Liver (tissue), 8 donors: ENCODE measurements at regions not wholly inside any gene's neighbourhood (a gene's known extent, or its start where the extent isn't known, plus 50 kb on each side); places are given as distances from the start of the nearest gene placed in this dataset.
A peak's percentile ranks its signal among the peaks of the same experiment; 100 is the strongest.

Experiments used
- DNase-seq: peaks from one replicate; pipeline ENCODE4 v3.0.0-alpha.2; 2017; ENCODE audit warnings: low spot score
- H3K27ac ChIP-seq, 2 donors: one replicate each; pipeline ENCODE4 v1.7.0; 2013; ENCODE audit warnings: inconsistent platforms in 2 of 2, low read length in 2 of 2, control low read depth in 1 of 2, low read depth in 1 of 2, mild to moderate bottlenecking in 1 of 2
- H3K27me3 ChIP-seq, 4 donors: one replicate each; pipeline versions ENCODE4 v1.6.1 to v1.7.0; 2013; ENCODE audit warnings: low read length in 3 of 4, inconsistent platforms in 1 of 4, mild to moderate bottlenecking in 1 of 4, moderate library complexity in 1 of 4; ENCODE audit not compliant: control insufficient read depth in 4 of 4, insufficient read depth in 4 of 4
- H3K36me3 ChIP-seq, 4 donors: one replicate each; pipeline versions ENCODE4 v1.6.1 to v1.7.0; 2013; ENCODE audit warnings: low read length in 3 of 4, mild to moderate bottlenecking in 3 of 4, low read depth in 1 of 4, moderate library complexity in 1 of 4; ENCODE audit not compliant: control insufficient read depth in 4 of 4, insufficient read depth in 3 of 4
- H3K4me1 ChIP-seq, 4 donors: one replicate each; pipeline versions ENCODE4 v1.6.1 to v1.7.0; 2013; ENCODE audit warnings: low read length in 3 of 4, mild to moderate bottlenecking in 3 of 4, moderate library complexity in 1 of 4; ENCODE audit not compliant: control insufficient read depth in 4 of 4, insufficient read depth in 4 of 4
- H3K4me3 ChIP-seq, 3 donors: one replicate each; pipeline versions ENCODE4 v1.6.1 to v1.7.0; 2013; ENCODE audit warnings: low read length in 3 of 3, control low read depth in 1 of 3, low read depth in 1 of 3, mild to moderate bottlenecking in 1 of 3
- H3K9ac ChIP-seq, 2 donors: one replicate each; pipeline ENCODE4 v1.7.0; 2013; ENCODE audit warnings: low read length in 2 of 2, mild to moderate bottlenecking in 2 of 2, moderate library complexity in 2 of 2, control low read depth in 1 of 2, low read depth in 1 of 2
- H3K9me3 ChIP-seq, 4 donors: one replicate each; pipeline versions ENCODE4 v1.6.1 to v1.7.0; 2013; ENCODE audit warnings: low read length in 3 of 4; ENCODE audit not compliant: control insufficient read depth in 4 of 4
- CTCF ChIP-seq: fragments of 150-350 bp; IDR thresholded peaks from 2 replicates; pipeline ENCODE4 v1.5.1; 2017; ENCODE audit warnings: improper control_type of control experiment, low read depth, low read length; ENCODE audit not compliant: missing input control
- FOXA1 ChIP-seq: IDR thresholded peaks from 2 replicates; pipeline ENCODE4 v1.6.1; 2016; ENCODE audit warnings: antibody characterized with exemption
- FOXA2 ChIP-seq: IDR thresholded peaks from 2 replicates; pipeline ENCODE4 v1.6.1; 2016; ENCODE audit warnings: antibody characterized with exemption
- GABPA ChIP-seq, 2 donors: IDR thresholded peaks in 1 of 2; conservative IDR thresholded peaks in 1 of 2; 2 replicates each; pipeline ENCODE4 v1.6.1; 2016; ENCODE audit warnings: antibody characterized with exemption in 2 of 2, mild to moderate bottlenecking in 1 of 2, moderate library complexity in 1 of 2
- HNF4A ChIP-seq, 2 donors: conservative IDR thresholded peaks; 2 replicates each; pipeline ENCODE4 v1.6.1; 2016; ENCODE audit warnings: antibody characterized with exemption in 2 of 2, mild to moderate bottlenecking in 2 of 2
- MAX ChIP-seq: IDR thresholded peaks from 2 replicates; pipeline ENCODE4 v1.6.1; 2016; ENCODE audit warnings: antibody characterized with exemption
- RAD21 ChIP-seq, 2 donors: IDR thresholded peaks; 2 replicates each; pipeline ENCODE4 v1.6.1; 2016; ENCODE audit warnings: antibody characterized with exemption in 2 of 2, mild to moderate bottlenecking in 2 of 2
- REST ChIP-seq: IDR thresholded peaks from 2 replicates; pipeline ENCODE4 v1.6.1; 2016; ENCODE audit warnings: antibody characterized with exemption, mild to moderate bottlenecking
- RXRA ChIP-seq, 2 donors: IDR thresholded peaks; 2 replicates each; pipeline ENCODE4 v1.6.1; 2017 to 2018; ENCODE audit warnings: antibody characterized with exemption in 2 of 2, mild to moderate bottlenecking in 1 of 2
- SP1 ChIP-seq: IDR thresholded peaks from 2 replicates; pipeline ENCODE4 v1.6.1; 2018; ENCODE audit warnings: antibody characterized with exemption, mild to moderate bottlenecking
- YY1 ChIP-seq: IDR thresholded peaks from 2 replicates; pipeline ENCODE4 v1.6.1; 2016; ENCODE audit warnings: antibody characterized with exemption, mild to moderate bottlenecking
- ZBTB33 ChIP-seq: IDR thresholded peaks from 2 replicates; pipeline ENCODE4 v1.6.1; 2016; ENCODE audit warnings: antibody characterized with exemption
- WGBS: extraction: QIAGEN DNeasy Blood & Tissue Kit; methylation state at CpG from one replicate; pipeline ENCODE4 v1.1.7; 2013; 5-methylcytosine and 5-hydroxymethylcytosine counted together
- donor health status: healthy.
- donor health status: healthy.
- donor health status: healthy.
- donor health status: healthy.
- donor health status: healthy.

- Histone ChIP-seq H3K9me3 (no peaks in the 10 kb centered on the region), H3K27ac (no peak overlapping the region), H3K36me3 (no peaks in the 10 kb centered on the region), H3K9ac (no peak overlapping the region), H3K4me1 (peaks cover 4 to 70% (median 55%) of the 10 kb centered on the region in 4 donors), H3K4me3 (no peak overlapping the region), H3K27me3 (no peaks in the 10 kb centered on the region)
- DNase-seq: no peak
- TF ChIP-seq REST: no peak
- TF ChIP-seq FOXA1: no peak
- TF ChIP-seq CTCF: no peak
- TF ChIP-seq SP1: no peak
- TF ChIP-seq RAD21 (IDR thresholded peaks at IDR 0.05): no peak
- TF ChIP-seq FOXA2: no peak
Measured at GRCh38 chr5:143511736-143512135, 108.2 kb upstream of the NR3C1 start.

- WGBS: 53% methylated on average over 3 of the region's 3 CpGs
- no peaks in the 10 kb centered on the region for H3K27me3 ChIP-seq
- H3K4me1 ChIP-seq: peaks cover 4 to 65% (median 45%) of the 10 kb centered on the region in 4 donors
- TF ChIP-seq RAD21 (IDR thresholded peaks at IDR 0.05) (peak; percentile 27 to 36), GABPA (IDR thresholded peaks at IDR 0.05 in 1 of 2, conservative IDR thresholded peaks at IDR 0.05 in 1 of 2) (peak in 1 of 2 donors; percentile 22), SP1 (peak; percentile 31), YY1 (peak; percentile 24), HNF4A (conservative IDR thresholded peaks at IDR 0.05) (peak; percentile 43 to 55), FOXA1 (no peak), MAX (no peak), RXRA (IDR thresholded peaks at IDR 0.05) (peak; percentile 85 to 88), ZBTB33 (peak; percentile 27)
- H3K4me3 ChIP-seq: no peak overlapping the region
- DNase-seq: no peak
- peak overlapping the region; percentile 25 to 49 for H3K27ac ChIP-seq
- H3K9ac ChIP-seq: no peak overlapping the region
- no peaks in the 10 kb centered on the region for H3K36me3 ChIP-seq
- no peaks in the 10 kb centered on the region for H3K9me3 ChIP-seq
Measured at GRCh38 chr5:143509758-143510221, 106.3 kb upstream of the NR3C1 start.
